ENCODE measurements at regions not wholly inside any gene's neighbourhood (a gene's known extent, or its start where the extent isn't known, plus 50 kb on each side); places are given as distances from the start of the nearest gene placed in this dataset.

DNA sequence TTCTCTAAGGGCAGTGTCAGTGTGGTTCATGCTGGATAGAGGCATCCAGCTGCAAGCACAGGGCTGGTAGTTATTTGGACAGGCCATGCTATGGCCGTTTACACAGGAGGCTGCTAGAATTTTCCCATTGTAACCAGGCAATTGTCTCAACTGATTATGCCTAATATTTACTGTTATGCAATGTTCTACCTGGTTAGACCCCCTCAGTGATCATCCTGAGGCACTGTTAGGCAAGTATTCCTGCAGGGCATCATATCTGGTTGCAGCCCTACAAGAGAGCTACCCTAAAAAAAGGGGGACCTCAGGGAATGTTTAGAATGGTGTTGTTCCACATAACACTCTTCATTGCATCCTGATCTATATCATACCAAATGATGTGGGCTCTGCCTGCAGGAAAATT, 1124.6 kb downstream of the JRKL start:
- CTCF ChIA-PET = no interaction called here
- ATAC-seq (ENCODE audit: low read depth) = no peak
- BruUV-seq (replicated peaks) = no TSS peak

More for the DNA sequence above, 1124.6 kb downstream of the JRKL start:
- no CpG with 5 or more reads among the region's 1 CpG for WGBS, 2 experiments (ENCODE audit: extremely low coverage in 2 of 2, insufficient read length in 1 of 2)
- TF ChIP-seq RAD21 (IDR thresholded peaks at IDR 0.05; ENCODE audit: low read length) = no peak
- no peak for TF ChIP-seq FOS (IDR thresholded peaks at IDR 0.05; ENCODE audit: low read depth, low read length)
- no peak for TF ChIP-seq BHLHE40 (IDR thresholded peaks at IDR 0.05; ENCODE audit: low read depth, low read length)
- no peak for TF ChIP-seq RFX5 (IDR thresholded peaks at IDR 0.05; ENCODE audit: low read depth, low read length)
- TF ChIP-seq, protein P1, sequence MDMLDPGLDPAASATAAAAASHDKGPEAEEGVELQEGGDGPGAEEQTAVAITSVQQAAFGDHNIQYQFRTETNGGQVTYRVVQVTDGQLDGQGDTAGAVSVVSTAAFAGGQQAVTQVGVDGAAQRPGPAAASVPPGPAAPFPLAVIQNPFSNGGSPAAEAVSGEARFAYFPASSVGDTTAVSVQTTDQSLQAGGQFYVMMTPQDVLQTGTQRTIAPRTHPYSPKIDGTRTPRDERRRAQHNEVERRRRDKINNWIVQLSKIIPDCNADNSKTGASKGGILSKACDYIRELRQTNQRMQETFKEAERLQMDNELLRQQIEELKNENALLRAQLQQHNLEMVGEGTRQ (IDR thresholded peaks at IDR 0.05; ENCODE audit: low read depth, low read length) = no peak
- no peak for TF ChIP-seq MXI1 (IDR thresholded peaks at IDR 0.05; ENCODE audit: borderline replicate concordance, low read depth, low read length)
- no peak for TF ChIP-seq NFE2L2 (IDR thresholded peaks at IDR 0.05; ENCODE audit: low read depth, low read length)
- TF ChIP-seq CHD1 (IDR thresholded peaks at IDR 0.05; ENCODE audit: low read depth, low read length) = no peak
- no peak for TF ChIP-seq CEBPB (IDR thresholded peaks at IDR 0.05; ENCODE audit: low read depth, low read length)
- TF ChIP-seq RCOR1 (IDR thresholded peaks at IDR 0.05; ENCODE audit: insufficient replicate concordance, low read length) = no peak
- no peak for TF ChIP-seq MAZ (IDR thresholded peaks at IDR 0.05; ENCODE audit: borderline replicate concordance, low read depth, low read length)
- H3K56ac ChIP-seq (ENCODE audit: extremely low read depth, insufficient read depth, low read length) = no peak overlapping the region
- H2AK5ac ChIP-seq (ENCODE audit: low read depth, low read length) = no peak overlapping the region
- dilution Hi-C loops (cut with HindIII; ENCODE audit: low sequenced_read_pairs, unreplicated experiment) (no loop called here), intact Hi-C loops (cut with micrococcal nuclease) (no loop called here), in situ Hi-C loops (cut with MboI; ENCODE audit: low sequenced_read_pairs) (no loop called here)
- H2BK15ac ChIP-seq (ENCODE audit: low read depth, low read length) = no peak overlapping the region
- H3K9ac ChIP-seq (ENCODE audit: low read depth, low read length) = no peak overlapping the region
- no peak overlapping the region for H3K18ac ChIP-seq (ENCODE audit: low read depth, low read length)
- no peak overlapping the region for H3K14ac ChIP-seq (replicated peaks; ENCODE audit: low read depth, low read length)
- no peak overlapping the region for H4K8ac ChIP-seq (ENCODE audit: low read depth in 2 of 2, low read length in 2 of 2)
- H4K20me1 ChIP-seq (ENCODE audit: insufficient read depth, low read length) = no peaks in the 10 kb centered on the region
- H3K4me1 ChIP-seq (ENCODE audit: control insufficient read depth, insufficient read depth, low read length) = no peaks in the 10 kb centered on the region
- no peak overlapping the region for H3K27ac ChIP-seq (ENCODE audit: insufficient read depth, low read length)
- H2BK5ac ChIP-seq (ENCODE audit: low read depth, low read length, poor library complexity, severe bottlenecking) = no peak overlapping the region
- H3K9me1 ChIP-seq (ENCODE audit: insufficient read depth, low read length) = no peaks in the 10 kb centered on the region
- H4K5ac ChIP-seq (ENCODE audit: low read depth, low read length) = no peak overlapping the region
- no peaks in the 10 kb centered on the region for H3K79me1 ChIP-seq (ENCODE audit: low read depth in 1 of 2, low read length in 2 of 2)
- H3K4me2 ChIP-seq (ENCODE audit: low read depth, low read length) = no peak overlapping the region
- H3K4me3 ChIP-seq (ENCODE audit: insufficient read depth, low read depth, low read length) = no peak overlapping the region
- peaks cover 4% of the 10 kb centered on the region; the same call in 1 of the 2 replicates for H3K9me3 ChIP-seq (ENCODE audit: control insufficient read depth, insufficient read depth, low read length)
- H3K36me3 ChIP-seq (ENCODE audit: control insufficient read depth, insufficient read depth, low read length) = no peaks in the 10 kb centered on the region
- H2BK120ac ChIP-seq (ENCODE audit: low read depth, low read length) = no peak overlapping the region
- POLR2A ChIA-PET (ENCODE audit: unreplicated experiment) = no interaction called here
- no peak overlapping the region for H3K4ac ChIP-seq (ENCODE audit: low read depth, low read length)
- H3K23ac ChIP-seq (ENCODE audit: low read depth, low read length) = no peak overlapping the region
- H4K91ac ChIP-seq (ENCODE audit: insufficient read depth, low read depth, low read length) = no peak overlapping the region
- no peak overlapping the region for H2AFZ ChIP-seq (replicated peaks; ENCODE audit: low read length, poor library complexity)
- no peak for DNase-seq
- H2AK9ac ChIP-seq (replicated peaks; ENCODE audit: low read depth, low read length, poor library complexity) = no peak overlapping the region
- no peak overlapping the region for H2BK20ac ChIP-seq (ENCODE audit: low read depth, low read length)
- no peaks in the 10 kb centered on the region for H3K27me3 ChIP-seq (ENCODE audit: control insufficient read depth, insufficient read depth, low read length)

Data from IMR-90 (cell line).